Effector memory CD4-positive, alpha-beta T cell (primary cell): ENCODE measurements at regions not wholly inside any gene's neighbourhood (a gene's known extent, or its start where the extent isn't known, plus 50 kb on each side); places are given as distances from the start of the nearest gene placed in this dataset.

Experiments
- DNase-seq, 3 donors: peaks; one replicate each; pipeline ENCODE4 v3.0.0-alpha.2; 2020
- H3K27ac ChIP-seq: 2 replicates; pipeline ENCODE4 v1.7.0; 2013; ENCODE audit warnings: mild to moderate bottlenecking, low read length, moderate library complexity; ENCODE audit not compliant: insufficient read depth, poor library complexity, severe bottlenecking
- H3K27me3 ChIP-seq: replicated peaks from 2 replicates; pipeline ENCODE4 v1.7.0; 2013; ENCODE audit warnings: mild to moderate bottlenecking, low read length; ENCODE audit not compliant: insufficient read depth, control insufficient read depth, poor library complexity, severe bottlenecking
- H3K36me3 ChIP-seq: 2 replicates; pipeline ENCODE4 v1.7.0; 2013; ENCODE audit warnings: mild to moderate bottlenecking, low read length, moderate library complexity; ENCODE audit not compliant: control insufficient read depth, insufficient read depth
- H3K4me1 ChIP-seq: 2 replicates; pipeline ENCODE4 v1.7.0; 2013; ENCODE audit warnings: low read length, mild to moderate bottlenecking; ENCODE audit not compliant: control insufficient read depth, insufficient read depth, poor library complexity, severe bottlenecking
- H3K4me3 ChIP-seq: 2 replicates; pipeline ENCODE4 v1.7.0; 2013; ENCODE audit warnings: low read length, low read depth, mild to moderate bottlenecking; ENCODE audit not compliant: insufficient read depth, poor library complexity, severe bottlenecking
- H3K9me3 ChIP-seq: 2 replicates; pipeline ENCODE4 v1.7.0; 2013; ENCODE audit warnings: mild to moderate bottlenecking, low read length, moderate library complexity; ENCODE audit not compliant: control insufficient read depth

DNA sequence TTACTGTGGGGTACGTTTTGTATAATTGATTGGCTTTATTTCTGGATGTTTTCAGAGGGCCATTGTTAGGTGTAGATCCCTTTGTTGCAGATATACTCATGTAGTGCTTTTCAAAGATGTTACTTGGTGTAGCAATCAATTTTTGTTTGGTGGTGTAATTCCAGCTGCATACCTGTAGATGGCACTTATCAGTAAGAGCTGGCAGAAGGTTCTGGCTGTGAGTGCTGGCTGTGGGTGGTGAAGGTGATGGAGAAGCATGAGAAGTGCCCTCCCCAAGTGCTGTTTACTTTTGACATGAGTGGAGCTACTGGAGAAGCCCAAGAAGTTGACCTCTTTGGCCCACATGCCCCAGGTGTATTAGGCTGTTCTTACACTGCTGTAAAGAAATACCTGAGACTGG is 1074.9 kb downstream of the FAM181B start:
- H3K27ac ChIP-seq: no peak overlapping the region
- DNase-seq: no peak
- H3K4me1 ChIP-seq: no peaks in the 10 kb centered on the region
- H3K4me3 ChIP-seq: no peak overlapping the region
- H3K27me3 ChIP-seq: no peaks in the 10 kb centered on the region
- H3K36me3 ChIP-seq: no peaks in the 10 kb centered on the region
- no peaks in the 10 kb centered on the region for H3K9me3 ChIP-seq

DNA sequence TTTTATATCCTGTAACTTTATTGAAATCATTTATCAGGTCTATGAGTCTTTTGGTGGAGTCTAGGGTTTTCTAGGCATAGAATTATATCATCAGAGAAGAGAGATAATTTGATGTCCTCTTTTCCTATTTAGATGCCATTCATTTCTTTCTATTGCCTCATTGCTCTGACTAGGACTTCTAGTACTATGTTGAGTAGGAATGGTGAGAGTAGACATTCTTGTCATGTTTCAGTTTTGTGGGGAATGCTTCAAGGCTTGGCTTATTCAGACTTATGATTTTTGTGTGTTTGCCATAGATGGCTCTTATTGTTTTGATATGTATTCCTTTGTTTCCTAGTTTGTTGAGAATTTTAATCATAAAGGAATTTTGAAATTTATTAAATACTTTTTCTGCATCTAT is 1078.3 kb downstream of the FAM181B start:
- H3K9me3 ChIP-seq: no peaks in the 10 kb centered on the region
- H3K36me3 ChIP-seq: no peaks in the 10 kb centered on the region
- no peaks in the 10 kb centered on the region for H3K27me3 ChIP-seq
- H3K4me3 ChIP-seq: no peak overlapping the region
- no peak for DNase-seq
- H3K4me1 ChIP-seq: no peaks in the 10 kb centered on the region
- no peak overlapping the region for H3K27ac ChIP-seq

DNA sequence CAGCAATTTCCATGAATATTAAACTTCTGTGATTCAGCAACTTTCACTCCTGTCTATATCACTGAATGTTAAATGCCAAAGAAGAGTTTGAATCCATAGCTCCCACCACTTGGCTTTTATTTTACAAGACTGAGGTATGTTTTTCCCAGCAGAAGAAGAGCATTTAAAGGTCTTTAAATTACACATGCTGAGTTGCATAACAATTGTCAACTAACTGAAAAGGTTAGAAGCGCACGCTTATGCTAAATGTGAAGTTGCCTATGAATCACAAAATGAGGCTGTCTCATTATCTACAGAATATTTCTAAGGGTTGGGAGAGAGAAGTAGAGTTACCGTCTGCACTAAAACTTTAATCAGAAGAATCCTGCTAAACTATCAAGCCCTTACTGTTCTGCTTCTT is 1086.3 kb downstream of the FAM181B start:
- no peak overlapping the region for H3K4me3 ChIP-seq
- no peak overlapping the region for H3K27ac ChIP-seq
- DNase-seq: no peak
- no peaks in the 10 kb centered on the region for H3K36me3 ChIP-seq
- no peaks in the 10 kb centered on the region for H3K4me1 ChIP-seq
- H3K27me3 ChIP-seq: no peaks in the 10 kb centered on the region
- no peaks in the 10 kb centered on the region for H3K9me3 ChIP-seq

DNA sequence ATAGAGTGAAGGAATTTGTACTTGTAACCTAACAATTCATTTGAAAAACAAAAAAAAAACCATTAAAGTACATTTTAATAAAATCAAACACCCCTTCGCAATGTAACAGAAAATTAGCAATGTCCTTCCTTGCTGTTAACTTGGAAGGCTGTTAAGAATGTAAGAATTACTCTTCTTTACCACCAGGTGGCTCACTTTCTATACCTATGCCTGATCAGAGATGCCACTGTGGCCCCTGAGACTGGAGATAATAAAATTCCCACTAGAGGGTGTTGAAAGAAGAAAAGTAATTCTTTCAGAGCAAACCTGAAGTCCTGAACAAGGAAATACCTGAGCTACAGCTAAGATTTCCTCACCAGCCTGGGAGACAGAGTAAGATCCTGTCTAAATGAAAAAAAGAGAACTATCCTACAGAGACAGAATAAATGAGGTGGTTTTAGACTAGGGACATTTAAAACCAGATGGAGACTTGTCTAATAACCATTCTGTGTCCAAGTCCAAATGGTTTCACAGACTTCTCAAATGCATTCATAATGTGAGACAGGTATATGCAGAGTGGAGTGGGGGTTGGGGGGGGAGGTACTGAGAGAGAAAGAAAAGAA is 1089.3 kb downstream of the FAM181B start:
- no peaks in the 10 kb centered on the region for H3K36me3 ChIP-seq
- no peak overlapping the region for H3K27ac ChIP-seq
- H3K4me1 ChIP-seq: no peaks in the 10 kb centered on the region
- no peaks in the 10 kb centered on the region for H3K9me3 ChIP-seq
- H3K27me3 ChIP-seq: no peaks in the 10 kb centered on the region
- H3K4me3 ChIP-seq: no peak overlapping the region
- no peak for DNase-seq

DNA sequence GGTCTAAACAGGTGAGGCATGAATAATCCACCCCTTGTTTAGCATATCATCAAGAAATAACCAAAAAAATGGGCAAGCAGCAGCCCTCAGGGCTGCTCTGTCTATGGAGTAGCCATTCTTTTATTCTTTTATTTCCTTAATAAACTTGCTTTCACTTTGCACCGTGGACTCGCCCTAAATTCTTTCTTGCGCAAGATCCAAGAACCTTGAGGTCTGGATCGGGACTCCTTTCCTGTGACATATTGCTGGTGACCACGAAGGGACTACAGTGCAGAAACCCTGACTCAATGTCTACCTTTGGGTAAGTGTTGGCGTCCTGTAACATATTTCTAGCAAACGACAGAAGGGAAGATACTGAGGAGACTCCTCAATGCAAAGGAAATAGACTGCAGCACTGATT is 1099.2 kb downstream of the FAM181B start:
- Histone ChIP-seq H3K36me3 (no peaks in the 10 kb centered on the region), H3K4me1 (no peaks in the 10 kb centered on the region), H3K27ac (no peak overlapping the region), H3K9me3 (no peaks in the 10 kb centered on the region), H3K27me3 (no peaks in the 10 kb centered on the region), H3K4me3 (no peak overlapping the region)
- no peak for DNase-seq

DNA sequence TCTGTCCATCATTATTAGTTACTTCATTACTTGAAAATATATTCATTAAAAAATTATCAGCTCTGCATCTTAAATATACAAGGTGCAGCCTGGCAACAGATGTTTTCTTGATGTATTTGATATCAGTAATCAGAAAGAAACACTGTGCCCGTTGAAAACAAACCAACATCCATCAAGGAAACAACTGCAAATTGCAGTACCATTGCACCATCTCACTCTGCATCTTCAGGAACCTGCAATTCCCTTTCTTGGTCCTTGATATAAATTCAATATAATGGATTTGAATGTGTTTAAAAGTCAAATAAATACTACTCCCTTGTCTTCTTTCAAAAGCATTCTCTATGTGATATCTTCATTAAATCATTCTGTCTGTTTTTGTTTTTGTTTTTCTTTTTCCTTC is 1131.2 kb downstream of the FAM181B start:
- H3K9me3 ChIP-seq: no peaks in the 10 kb centered on the region
- H3K36me3 ChIP-seq: no peaks in the 10 kb centered on the region
- no peak for DNase-seq
- H3K27me3 ChIP-seq: no peaks in the 10 kb centered on the region
- H3K27ac ChIP-seq: no peak overlapping the region
- H3K4me3 ChIP-seq: no peak overlapping the region
- no peaks in the 10 kb centered on the region for H3K4me1 ChIP-seq

DNA sequence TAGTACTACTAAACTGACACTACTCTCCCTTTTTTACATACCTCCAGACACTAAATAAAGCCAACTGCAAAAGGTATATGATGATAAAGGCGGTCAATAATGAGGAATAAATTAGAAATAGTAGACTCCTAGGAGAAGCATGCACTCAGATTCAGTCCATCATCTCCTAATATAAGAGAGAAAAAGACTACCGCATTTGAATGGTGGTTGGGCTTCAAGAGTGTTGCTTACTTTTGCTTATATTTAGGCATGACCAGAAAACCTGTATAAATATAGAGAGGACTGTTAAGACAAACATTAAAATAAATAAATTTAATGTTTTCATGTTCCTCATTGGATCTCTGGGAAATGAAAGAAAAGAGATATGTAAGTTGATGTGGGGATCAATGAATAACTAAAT is 1137.0 kb downstream of the FAM181B start:
- no peaks in the 10 kb centered on the region for H3K36me3 ChIP-seq
- no peak overlapping the region for H3K4me3 ChIP-seq
- H3K27ac ChIP-seq: no peak overlapping the region
- no peaks in the 10 kb centered on the region for H3K27me3 ChIP-seq
- H3K9me3 ChIP-seq: no peaks in the 10 kb centered on the region
- H3K4me1 ChIP-seq: no peaks in the 10 kb centered on the region
- no peak for DNase-seq

DNA sequence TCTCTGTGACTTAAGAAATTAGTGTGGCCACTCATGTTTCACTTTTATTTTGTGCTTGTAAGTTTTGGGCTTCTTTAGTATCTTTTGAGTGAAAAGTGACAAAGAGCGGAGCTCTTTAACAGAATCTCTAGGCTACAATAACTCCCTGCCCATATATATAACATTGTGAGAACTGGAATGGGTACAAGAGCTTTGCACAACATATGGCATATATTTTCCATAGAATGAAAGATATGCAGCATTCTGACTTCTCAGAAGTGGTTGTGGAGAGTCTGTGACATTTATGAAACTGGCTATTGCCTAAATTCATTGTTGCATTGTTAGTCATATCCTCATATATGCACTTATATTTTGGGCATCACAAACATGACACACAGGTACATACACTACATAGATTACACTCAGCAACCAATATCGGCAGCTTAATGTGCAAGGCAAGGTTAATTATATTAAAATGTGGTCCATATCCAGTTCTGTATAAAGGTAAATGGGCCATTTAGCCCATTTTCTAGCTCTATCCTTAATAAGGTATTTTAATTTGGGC is 1148.2 kb downstream of the FAM181B start:
- Histone ChIP-seq H3K4me1 (no peaks in the 10 kb centered on the region), H3K27ac (no peak overlapping the region), H3K9me3 (no peaks in the 10 kb centered on the region), H3K36me3 (no peaks in the 10 kb centered on the region), H3K4me3 (no peak overlapping the region), H3K27me3 (no peaks in the 10 kb centered on the region)
- no peak for DNase-seq

DNA sequence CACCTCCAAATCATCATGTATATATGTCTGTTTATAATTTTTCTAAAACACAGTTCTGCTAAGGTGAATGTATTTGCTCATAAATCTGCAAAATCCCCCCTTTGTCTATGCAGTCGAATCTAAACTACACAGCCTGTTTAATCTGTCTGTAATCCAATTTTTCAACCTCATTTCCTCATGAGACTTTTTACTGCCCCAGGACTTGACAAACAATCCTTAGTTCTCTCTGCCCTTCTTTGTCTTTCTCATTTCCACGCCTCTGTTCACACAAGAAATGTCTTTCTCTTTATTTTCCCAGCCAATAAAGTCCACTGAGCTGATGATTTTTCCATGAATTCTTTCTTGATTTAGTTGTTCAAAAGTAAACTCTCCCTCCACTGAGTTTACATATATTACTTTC is 1154.3 kb downstream of the FAM181B start:
- Histone ChIP-seq H3K27me3 (no peaks in the 10 kb centered on the region), H3K4me1 (no peaks in the 10 kb centered on the region), H3K4me3 (no peak overlapping the region), H3K36me3 (no peaks in the 10 kb centered on the region), H3K27ac (no peak overlapping the region), H3K9me3 (no peaks in the 10 kb centered on the region)
- no peak for DNase-seq

DNA sequence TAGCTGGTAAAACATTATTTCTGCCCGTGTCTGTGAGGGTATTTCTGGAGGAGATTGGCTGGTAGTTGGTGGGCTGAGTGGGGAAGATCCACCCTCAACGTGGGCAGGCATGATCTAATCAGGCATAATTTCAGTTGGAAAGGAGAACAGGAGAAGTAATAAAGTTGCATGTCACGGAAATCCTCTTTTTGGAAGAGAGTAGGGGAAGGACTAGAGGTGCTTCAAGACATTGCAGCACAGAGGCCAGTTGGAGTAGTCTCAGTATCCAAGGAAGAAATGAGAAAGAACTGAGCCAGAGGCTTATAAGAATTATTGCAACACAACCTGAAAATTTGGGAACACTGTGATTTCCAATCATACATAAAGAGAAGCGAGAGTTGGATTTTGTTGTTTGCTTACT is 1155.1 kb downstream of the FAM181B start:
- no peaks in the 10 kb centered on the region for H3K9me3 ChIP-seq
- H3K36me3 ChIP-seq: no peaks in the 10 kb centered on the region
- H3K27me3 ChIP-seq: no peaks in the 10 kb centered on the region
- H3K27ac ChIP-seq: no peak overlapping the region
- no peak overlapping the region for H3K4me3 ChIP-seq
- DNase-seq: no peak
- no peaks in the 10 kb centered on the region for H3K4me1 ChIP-seq
